K562 (cell line): ENCODE measurements at regions not wholly inside any gene's neighbourhood (a gene's known extent, or its start where the extent isn't known, plus 50 kb on each side); places are given as distances from the start of the nearest gene placed in this dataset.

ENCODE experiments used
- MYNN ChIP-seq, 2 experiments: sonication (generic); formaldehyde crosslinking in 1 of 2; IDR thresholded peaks; 2 replicates each; pipeline versions ENCODE4 v1.5.0 to v1.6.1; 2016 to 2020; ENCODE audit warnings: antibody characterized with exemption in 1 of 2, missing genetic modification reagents in 1 of 2
- SNIP1 ChIP-seq: fragments of 450-650 bp; IDR thresholded peaks from 2 replicates; pipeline ENCODE4 v1.7.1; 2017; ENCODE audit warnings: low read depth, mild to moderate bottlenecking
- ZFP1 ChIP-seq: fragments of 450-650 bp; formaldehyde crosslinking; IDR thresholded peaks from 2 replicates; pipeline ENCODE4 v1.4.0; 2020; ENCODE audit warnings: mild to moderate bottlenecking, mixed read lengths
- TF ChIP-seq, protein P1 (sequence below), 2 experiments: fragments of 450-650 bp; formaldehyde crosslinking in 1 of 2; IDR thresholded peaks; 2 replicates each; pipeline versions ENCODE4 v1.4.0 to v1.6.1; 2014 to 2020; ENCODE audit warnings: mild to moderate bottlenecking in 2 of 2, borderline replicate concordance in 1 of 2, low read depth in 1 of 2
- TF ChIP-seq, protein P2 (sequence below), 2 experiments: IDR thresholded peaks; 2 replicates each; pipeline ENCODE4 v1.6.1; 2012; ENCODE audit warnings: improper control_type of control experiment in 2 of 2, low read depth in 2 of 2, low read length in 2 of 2, borderline replicate concordance in 1 of 2
- TF ChIP-seq, protein P3 (sequence below), 2 experiments: fragments of 150-350 bp in 1 of 2; IDR thresholded peaks; 2 replicates each; pipeline ENCODE4 v1.6.1; 2012 to 2016; ENCODE audit warnings: low read depth in 2 of 2, low read length in 2 of 2, mild to moderate bottlenecking in 1 of 2, moderate library complexity in 1 of 2

DNA sequence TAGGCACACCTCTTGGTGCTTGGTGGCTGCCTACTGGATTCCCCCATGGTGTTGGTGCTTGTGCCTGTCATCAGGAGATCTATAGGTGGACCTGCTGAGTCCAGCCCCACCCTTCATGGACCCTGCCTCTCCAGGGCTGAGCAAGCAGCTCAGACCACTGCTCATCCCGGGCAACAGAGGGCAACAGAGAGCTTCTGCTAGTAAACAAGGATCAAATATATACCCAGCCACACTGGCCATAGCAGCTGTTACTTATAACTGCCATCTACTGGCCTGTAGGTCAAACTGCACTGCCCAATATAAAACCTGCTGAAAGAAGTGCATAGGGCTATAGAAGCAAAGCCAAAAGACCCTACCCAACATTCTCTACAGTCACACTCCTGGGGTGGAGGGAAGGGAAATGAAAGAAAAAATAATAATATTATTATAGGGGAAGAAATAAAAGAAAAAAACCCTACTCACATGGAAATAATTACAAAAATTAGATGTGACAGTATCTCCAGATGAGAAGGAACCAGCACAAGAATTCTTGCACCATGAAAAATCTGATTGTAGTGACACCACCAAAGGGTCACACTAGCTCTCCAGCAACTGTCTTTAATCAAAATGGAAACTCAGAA lies 54.9 kb upstream of the ZNF800 start (continued):
- TF ChIP-seq, protein P1, sequence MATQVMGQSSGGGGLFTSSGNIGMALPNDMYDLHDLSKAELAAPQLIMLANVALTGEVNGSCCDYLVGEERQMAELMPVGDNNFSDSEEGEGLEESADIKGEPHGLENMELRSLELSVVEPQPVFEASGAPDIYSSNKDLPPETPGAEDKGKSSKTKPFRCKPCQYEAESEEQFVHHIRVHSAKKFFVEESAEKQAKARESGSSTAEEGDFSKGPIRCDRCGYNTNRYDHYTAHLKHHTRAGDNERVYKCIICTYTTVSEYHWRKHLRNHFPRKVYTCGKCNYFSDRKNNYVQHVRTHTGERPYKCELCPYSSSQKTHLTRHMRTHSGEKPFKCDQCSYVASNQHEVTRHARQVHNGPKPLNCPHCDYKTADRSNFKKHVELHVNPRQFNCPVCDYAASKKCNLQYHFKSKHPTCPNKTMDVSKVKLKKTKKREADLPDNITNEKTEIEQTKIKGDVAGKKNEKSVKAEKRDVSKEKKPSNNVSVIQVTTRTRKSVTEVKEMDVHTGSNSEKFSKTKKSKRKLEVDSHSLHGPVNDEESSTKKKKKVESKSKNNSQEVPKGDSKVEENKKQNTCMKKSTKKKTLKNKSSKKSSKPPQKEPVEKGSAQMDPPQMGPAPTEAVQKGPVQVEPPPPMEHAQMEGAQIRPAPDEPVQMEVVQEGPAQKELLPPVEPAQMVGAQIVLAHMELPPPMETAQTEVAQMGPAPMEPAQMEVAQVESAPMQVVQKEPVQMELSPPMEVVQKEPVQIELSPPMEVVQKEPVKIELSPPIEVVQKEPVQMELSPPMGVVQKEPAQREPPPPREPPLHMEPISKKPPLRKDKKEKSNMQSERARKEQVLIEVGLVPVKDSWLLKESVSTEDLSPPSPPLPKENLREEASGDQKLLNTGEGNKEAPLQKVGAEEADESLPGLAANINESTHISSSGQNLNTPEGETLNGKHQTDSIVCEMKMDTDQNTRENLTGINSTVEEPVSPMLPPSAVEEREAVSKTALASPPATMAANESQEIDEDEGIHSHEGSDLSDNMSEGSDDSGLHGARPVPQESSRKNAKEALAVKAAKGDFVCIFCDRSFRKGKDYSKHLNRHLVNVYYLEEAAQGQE (IDR thresholded peaks at IDR 0.05; ENCODE audit: borderline replicate concordance), result peak; percentile 75
- TF ChIP-seq, protein P1 (CRISPR knock-in tag; IDR thresholded peaks at IDR 0.05; ENCODE audit: low read depth), result no peak
- TF ChIP-seq, protein P2, sequence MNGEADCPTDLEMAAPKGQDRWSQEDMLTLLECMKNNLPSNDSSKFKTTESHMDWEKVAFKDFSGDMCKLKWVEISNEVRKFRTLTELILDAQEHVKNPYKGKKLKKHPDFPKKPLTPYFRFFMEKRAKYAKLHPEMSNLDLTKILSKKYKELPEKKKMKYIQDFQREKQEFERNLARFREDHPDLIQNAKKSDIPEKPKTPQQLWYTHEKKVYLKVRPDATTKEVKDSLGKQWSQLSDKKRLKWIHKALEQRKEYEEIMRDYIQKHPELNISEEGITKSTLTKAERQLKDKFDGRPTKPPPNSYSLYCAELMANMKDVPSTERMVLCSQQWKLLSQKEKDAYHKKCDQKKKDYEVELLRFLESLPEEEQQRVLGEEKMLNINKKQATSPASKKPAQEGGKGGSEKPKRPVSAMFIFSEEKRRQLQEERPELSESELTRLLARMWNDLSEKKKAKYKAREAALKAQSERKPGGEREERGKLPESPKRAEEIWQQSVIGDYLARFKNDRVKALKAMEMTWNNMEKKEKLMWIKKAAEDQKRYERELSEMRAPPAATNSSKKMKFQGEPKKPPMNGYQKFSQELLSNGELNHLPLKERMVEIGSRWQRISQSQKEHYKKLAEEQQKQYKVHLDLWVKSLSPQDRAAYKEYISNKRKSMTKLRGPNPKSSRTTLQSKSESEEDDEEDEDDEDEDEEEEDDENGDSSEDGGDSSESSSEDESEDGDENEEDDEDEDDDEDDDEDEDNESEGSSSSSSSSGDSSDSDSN (IDR thresholded peaks at IDR 0.05; ENCODE audit: borderline replicate concordance in 1 of 2, low read depth in 2 of 2, low read length in 2 of 2), result no peak
- TF ChIP-seq MYNN (IDR thresholded peaks at IDR 0.05), result 0 out of 2 replicates have a peak, but pooled peaks have one; percentile 55
- TF ChIP-seq MYNN (CRISPR knock-in tag; IDR thresholded peaks at IDR 0.05), result no peak
- TF ChIP-seq ZFP1 (CRISPR knock-in tag), result peak; percentile 99
- TF ChIP-seq, protein P3, sequence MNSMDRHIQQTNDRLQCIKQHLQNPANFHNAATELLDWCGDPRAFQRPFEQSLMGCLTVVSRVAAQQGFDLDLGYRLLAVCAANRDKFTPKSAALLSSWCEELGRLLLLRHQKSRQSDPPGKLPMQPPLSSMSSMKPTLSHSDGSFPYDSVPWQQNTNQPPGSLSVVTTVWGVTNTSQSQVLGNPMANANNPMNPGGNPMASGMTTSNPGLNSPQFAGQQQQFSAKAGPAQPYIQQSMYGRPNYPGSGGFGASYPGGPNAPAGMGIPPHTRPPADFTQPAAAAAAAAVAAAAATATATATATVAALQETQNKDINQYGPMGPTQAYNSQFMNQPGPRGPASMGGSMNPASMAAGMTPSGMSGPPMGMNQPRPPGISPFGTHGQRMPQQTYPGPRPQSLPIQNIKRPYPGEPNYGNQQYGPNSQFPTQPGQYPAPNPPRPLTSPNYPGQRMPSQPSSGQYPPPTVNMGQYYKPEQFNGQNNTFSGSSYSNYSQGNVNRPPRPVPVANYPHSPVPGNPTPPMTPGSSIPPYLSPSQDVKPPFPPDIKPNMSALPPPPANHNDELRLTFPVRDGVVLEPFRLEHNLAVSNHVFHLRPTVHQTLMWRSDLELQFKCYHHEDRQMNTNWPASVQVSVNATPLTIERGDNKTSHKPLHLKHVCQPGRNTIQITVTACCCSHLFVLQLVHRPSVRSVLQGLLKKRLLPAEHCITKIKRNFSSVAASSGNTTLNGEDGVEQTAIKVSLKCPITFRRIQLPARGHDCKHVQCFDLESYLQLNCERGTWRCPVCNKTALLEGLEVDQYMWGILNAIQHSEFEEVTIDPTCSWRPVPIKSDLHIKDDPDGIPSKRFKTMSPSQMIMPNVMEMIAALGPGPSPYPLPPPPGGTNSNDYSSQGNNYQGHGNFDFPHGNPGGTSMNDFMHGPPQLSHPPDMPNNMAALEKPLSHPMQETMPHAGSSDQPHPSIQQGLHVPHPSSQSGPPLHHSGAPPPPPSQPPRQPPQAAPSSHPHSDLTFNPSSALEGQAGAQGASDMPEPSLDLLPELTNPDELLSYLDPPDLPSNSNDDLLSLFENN (IDR thresholded peaks at IDR 0.05; ENCODE audit: low read depth in 2 of 2, low read length in 2 of 2), result 0 out of 4 replicates have a peak, but pooled peaks of 1 of the 2 experiments have one; percentile 18
- TF ChIP-seq SNIP1, result no peak
